C4-2B (cell line): ENCODE measurements at regions not wholly inside any gene's neighbourhood (a gene's known extent, or its start where the extent isn't known, plus 50 kb on each side); places are given as distances from the start of the nearest gene placed in this dataset.

Source experiments
- ZFX ChIP-seq: fragments of 450-650 bp; IDR thresholded peaks from 2 replicates; pipeline ENCODE4 v1.6.1; 2017
- TF ChIP-seq, protein P1 (sequence below): fragments of 450-650 bp; conservative IDR thresholded peaks from 2 replicates; pipeline ENCODE4 v1.5.1; 2017; ENCODE audit warnings: mild to moderate bottlenecking

DNA sequence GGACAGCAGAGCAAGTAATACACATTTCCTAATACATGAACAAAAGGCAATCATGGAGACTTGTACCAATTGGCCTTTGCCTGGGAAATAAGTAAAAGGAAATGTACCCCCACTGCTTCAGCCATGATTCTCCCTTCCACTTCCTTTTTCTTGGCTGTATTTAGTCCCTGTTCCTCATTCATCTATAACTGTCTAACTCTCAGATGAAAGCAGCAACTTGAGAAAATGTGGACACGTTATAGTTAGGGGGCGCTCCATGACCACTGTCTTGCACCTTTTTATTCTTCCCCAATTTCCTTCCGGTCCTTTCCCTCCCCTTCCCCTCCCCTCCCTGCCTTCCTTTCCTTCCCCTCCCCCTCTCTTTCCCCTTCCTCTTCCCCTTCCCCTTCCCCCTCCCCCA lies 61.3 kb upstream of the BARX2 start:
- TF ChIP-seq, protein P1, sequence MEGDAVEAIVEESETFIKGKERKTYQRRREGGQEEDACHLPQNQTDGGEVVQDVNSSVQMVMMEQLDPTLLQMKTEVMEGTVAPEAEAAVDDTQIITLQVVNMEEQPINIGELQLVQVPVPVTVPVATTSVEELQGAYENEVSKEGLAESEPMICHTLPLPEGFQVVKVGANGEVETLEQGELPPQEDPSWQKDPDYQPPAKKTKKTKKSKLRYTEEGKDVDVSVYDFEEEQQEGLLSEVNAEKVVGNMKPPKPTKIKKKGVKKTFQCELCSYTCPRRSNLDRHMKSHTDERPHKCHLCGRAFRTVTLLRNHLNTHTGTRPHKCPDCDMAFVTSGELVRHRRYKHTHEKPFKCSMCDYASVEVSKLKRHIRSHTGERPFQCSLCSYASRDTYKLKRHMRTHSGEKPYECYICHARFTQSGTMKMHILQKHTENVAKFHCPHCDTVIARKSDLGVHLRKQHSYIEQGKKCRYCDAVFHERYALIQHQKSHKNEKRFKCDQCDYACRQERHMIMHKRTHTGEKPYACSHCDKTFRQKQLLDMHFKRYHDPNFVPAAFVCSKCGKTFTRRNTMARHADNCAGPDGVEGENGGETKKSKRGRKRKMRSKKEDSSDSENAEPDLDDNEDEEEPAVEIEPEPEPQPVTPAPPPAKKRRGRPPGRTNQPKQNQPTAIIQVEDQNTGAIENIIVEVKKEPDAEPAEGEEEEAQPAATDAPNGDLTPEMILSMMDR, result no peak
- no peak for TF ChIP-seq ZFX
